ENCODE measurements at regions not wholly inside any gene's neighbourhood (a gene's known extent, or its start where the extent isn't known, plus 50 kb on each side); places are given as distances from the start of the nearest gene placed in this dataset.
A peak's percentile ranks its signal among the peaks of the same experiment; 100 is the strongest.

DNA sequence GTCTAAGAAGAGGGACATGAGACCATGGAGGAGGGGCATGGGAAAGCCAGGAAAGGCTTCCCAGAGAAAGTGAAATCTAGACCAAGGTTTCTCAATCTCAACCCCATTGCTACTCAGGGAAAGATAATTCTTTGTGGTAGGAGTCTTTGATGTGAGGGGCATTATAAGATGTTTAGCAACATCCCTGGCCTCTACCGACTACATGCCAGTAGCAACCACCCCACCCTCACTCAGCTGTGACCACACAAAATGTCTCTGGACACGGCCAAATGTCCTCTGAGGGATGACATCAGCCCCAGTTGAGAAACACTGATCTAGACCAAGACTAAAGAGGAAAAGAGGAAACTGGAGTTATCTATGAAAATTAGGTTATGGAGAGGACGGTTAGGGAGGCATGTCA is 298.5 kb upstream of the KIF2A start:
- H3K4me1 Mint-ChIP-seq = no peaks in the 10 kb centered on the region
- peaks cover 4 to 29% (median 14%) of the 10 kb centered on the region in 5 donors for H3K27me3 Mint-ChIP-seq
- POLR2A ChIA-PET = no interaction called here
- H3K36me3 Mint-ChIP-seq = no peaks in the 10 kb centered on the region
- H3K9me3 Mint-ChIP-seq = peaks cover 0 to 16% (median 1%) of the 10 kb centered on the region in 9 donors
- H3K4me3 Mint-ChIP-seq = no peak overlapping the region
- ATAC-seq (no peak), DNase-seq (no peak)
- H3K27ac Mint-ChIP-seq = no peak overlapping the region

GRCh38 chr5:62011089-62011664 is 294.8 kb upstream of the KIF2A start:
- Mint-ChIP-seq H3K9me3 (peaks cover 0 to 16% (median 2%) of the 10 kb centered on the region in 9 donors), H3K4me1 (no peaks in the 10 kb centered on the region), H3K36me3 (no peaks in the 10 kb centered on the region), H3K27me3 (peaks cover 3 to 28% (median 6%) of the 10 kb centered on the region in 5 donors), H3K27ac (no peak overlapping the region), H3K4me3 (no peak overlapping the region)
- DNase-seq (no peak), ATAC-seq (no peak)
- POLR2A ChIA-PET = no interaction called here

DNA sequence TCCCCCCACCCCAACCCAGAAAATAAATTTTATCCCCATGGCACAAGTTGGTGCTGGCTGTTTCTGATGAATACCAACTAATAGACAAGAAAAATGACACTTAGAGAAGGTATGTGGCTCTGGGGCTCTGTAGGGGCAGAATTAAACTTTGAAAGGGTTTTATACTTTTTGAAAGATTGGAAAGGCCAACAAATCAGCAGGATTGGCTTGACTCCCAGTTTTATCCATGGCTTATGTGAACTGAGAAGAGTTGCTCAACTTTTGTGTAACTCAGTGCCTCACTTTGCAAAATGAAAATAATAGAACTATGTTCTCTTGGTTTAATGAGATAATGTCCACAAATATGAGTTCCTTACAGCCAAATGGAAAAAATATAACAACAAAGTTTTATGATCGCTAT is 288.9 kb upstream of the KIF2A start:
- H3K27ac Mint-ChIP-seq = no peak overlapping the region
- H3K9me3 Mint-ChIP-seq = peaks cover 0 to 11% (median 0%) of the 10 kb centered on the region in 9 donors
- H3K36me3 Mint-ChIP-seq = no peaks in the 10 kb centered on the region
- POLR2A ChIA-PET = no interaction called here
- DNase-seq (no peak), ATAC-seq (no peak)
- H3K4me1 Mint-ChIP-seq = no peaks in the 10 kb centered on the region
- H3K27me3 Mint-ChIP-seq = peaks cover 0 to 21% (median 2%) of the 10 kb centered on the region in 5 donors
- no peak overlapping the region for H3K4me3 Mint-ChIP-seq

DNA sequence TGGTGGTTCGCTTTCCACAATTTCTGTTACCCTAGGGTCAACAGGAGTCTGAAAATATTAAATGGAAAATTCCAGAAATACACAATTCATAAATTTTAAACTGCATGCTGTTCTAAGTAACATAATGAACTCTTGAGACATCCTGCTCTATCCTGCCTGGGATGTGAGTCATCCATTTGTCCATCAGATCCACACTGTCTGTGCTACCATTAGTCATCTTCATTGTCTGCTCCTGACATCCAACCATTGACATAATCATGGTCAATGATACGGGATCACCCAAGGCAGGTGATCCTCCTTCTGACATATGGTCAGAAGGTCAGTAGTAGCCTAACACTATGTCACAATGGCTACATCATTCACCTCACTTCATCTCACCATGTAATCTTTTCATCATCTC is 276.7 kb upstream of the KIF2A start:
- DNase-seq (no peak), ATAC-seq (no peak)
- Mint-ChIP-seq H3K9me3 (peaks cover 0 to 38% (median 10%) of the 10 kb centered on the region in 9 donors), H3K27me3 (peaks cover 0 to 4% (median 2%) of the 10 kb centered on the region in 5 donors), H3K4me3 (no peak overlapping the region), H3K27ac (no peak overlapping the region), H3K36me3 (no peaks in the 10 kb centered on the region), H3K4me1 (no peaks in the 10 kb centered on the region)
- POLR2A ChIA-PET = no interaction called here

DNA sequence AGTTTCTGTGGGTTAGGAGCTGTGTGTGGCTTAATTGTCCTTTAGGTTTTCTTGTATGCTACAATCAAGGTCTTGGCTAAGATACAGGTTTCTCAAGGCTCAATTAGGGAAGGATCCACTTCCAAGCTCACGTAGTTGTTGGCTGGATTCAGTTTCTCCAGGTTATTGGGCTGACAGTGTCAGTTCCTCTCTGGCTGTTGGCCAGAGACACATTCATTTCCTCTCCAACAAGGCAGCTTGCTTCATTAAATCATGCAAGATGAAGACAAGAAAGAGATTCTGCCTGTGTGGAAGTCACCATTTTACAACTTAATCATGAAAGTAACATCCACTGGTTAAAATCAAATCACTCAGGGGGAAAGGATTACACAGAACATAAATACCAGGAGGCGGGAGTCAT is 275.7 kb upstream of the KIF2A start:
- peaks cover 0 to 4% (median 0%) of the 10 kb centered on the region in 5 donors for H3K27me3 Mint-ChIP-seq
- H3K27ac Mint-ChIP-seq = no peak overlapping the region
- no peaks in the 10 kb centered on the region for H3K36me3 Mint-ChIP-seq
- DNase-seq = no peak
- no peaks in the 10 kb centered on the region for H3K4me1 Mint-ChIP-seq
- H3K9me3 Mint-ChIP-seq = peaks cover 2 to 38% (median 14%) of the 10 kb centered on the region in 9 donors
- POLR2A ChIA-PET = no interaction called here
- no peak overlapping the region for H3K4me3 Mint-ChIP-seq
- no peak for ATAC-seq

DNA sequence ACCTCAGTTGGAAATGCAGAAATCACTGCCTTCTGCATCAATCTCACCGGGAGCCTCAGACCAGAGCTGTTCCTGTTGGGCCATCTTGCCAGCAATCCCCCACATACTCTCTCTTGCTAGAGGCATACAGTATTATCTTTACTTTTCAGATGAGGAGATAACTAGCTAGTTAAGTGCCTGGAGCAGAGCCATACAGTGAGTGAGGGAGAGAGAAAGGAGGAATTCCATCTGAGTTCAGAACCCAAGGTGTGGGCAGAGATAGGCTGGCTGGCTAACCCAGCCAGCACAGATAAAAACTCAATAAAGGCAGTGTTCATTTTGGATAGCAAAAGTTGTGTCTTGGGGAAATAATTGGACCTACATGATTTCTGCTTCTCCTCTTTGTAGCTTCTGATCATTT is 268.0 kb upstream of the KIF2A start:
- no peaks in the 10 kb centered on the region for H3K4me1 Mint-ChIP-seq
- POLR2A ChIA-PET = no interaction called here
- no peak overlapping the region for H3K4me3 Mint-ChIP-seq

DNA sequence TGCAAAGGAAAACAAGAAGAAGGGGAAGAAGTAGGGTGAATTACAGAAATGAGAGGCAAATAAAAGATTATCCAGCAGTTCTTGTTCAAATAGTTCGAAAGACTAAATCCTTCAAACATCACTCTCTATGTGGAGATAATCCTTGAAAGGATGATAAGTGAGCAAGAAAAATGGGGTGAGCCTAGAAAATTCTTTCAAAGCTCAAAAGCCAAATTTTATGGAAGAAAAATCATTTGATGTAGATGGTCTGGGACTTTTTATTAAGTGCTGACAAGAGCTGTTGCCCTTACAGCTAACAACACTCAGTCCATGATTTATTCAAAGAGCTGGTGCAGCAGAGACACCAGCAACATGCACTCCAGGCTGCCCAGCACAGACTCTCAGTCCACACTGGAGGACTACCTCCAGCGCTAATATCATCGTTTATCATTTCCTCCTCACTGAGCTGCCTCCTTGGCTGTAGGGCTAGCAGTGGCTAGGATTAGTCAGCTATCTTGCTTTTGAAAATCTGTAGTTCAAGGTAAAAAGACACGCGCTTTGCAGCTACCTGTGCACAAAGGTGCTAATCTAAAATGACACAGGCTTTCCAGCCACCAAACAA is 264.8 kb upstream of the KIF2A start:
- Mint-ChIP-seq H3K36me3 (peaks cover 0 to 8% (median 0%) of the 10 kb centered on the region in 3 donors), H3K27me3 (peaks cover under 1 to 23% (median 14%) of the 10 kb centered on the region in 5 donors), H3K4me1 (no peaks in the 10 kb centered on the region), H3K4me3 (no peak overlapping the region), H3K27ac (no peak overlapping the region), H3K9me3 (peaks cover 0 to 21% (median 5%) of the 10 kb centered on the region in 9 donors)
- POLR2A ChIA-PET = no interaction called here
- ATAC-seq (no peak), DNase-seq (no peak)

More for the DNA sequence above, 268.0 kb upstream of the KIF2A start:
- DNase-seq (no peak), ATAC-seq (no peak)
- H3K27ac Mint-ChIP-seq = no peak overlapping the region
- H3K36me3 Mint-ChIP-seq = peaks cover 0 to 4% (median 0%) of the 10 kb centered on the region in 3 donors
- H3K9me3 Mint-ChIP-seq = peaks cover 4 to 29% (median 10%) of the 10 kb centered on the region in 9 donors
- H3K27me3 Mint-ChIP-seq = peaks cover 5 to 26% (median 18%) of the 10 kb centered on the region in 5 donors

- POLR2A ChIA-PET = no interaction called here
- H3K4me3 Mint-ChIP-seq = no peak overlapping the region
- no peaks in the 10 kb centered on the region for H3K4me1 Mint-ChIP-seq
- ATAC-seq = no peak
- H3K27me3 Mint-ChIP-seq = peaks cover 0 to 21% (median 14%) of the 10 kb centered on the region in 5 donors
- peaks cover 0 to 6% (median 0%) of the 10 kb centered on the region in 3 donors for H3K36me3 Mint-ChIP-seq
- peak overlapping the region in 1 of 10 donors; percentile 40 for H3K27ac Mint-ChIP-seq
- no peak for DNase-seq
- H3K9me3 Mint-ChIP-seq = peaks cover 0 to 27% (median 3%) of the 10 kb centered on the region in 9 donors
These were observed 264.0 kb upstream of the KIF2A start for GRCh38 chr5:62042007-62042406.

- no peak overlapping the region for H3K4me3 Mint-ChIP-seq
- H3K36me3 Mint-ChIP-seq = peaks cover 0 to 8% (median 0%) of the 10 kb centered on the region in 3 donors
- H3K4me1 Mint-ChIP-seq = no peaks in the 10 kb centered on the region
- POLR2A ChIA-PET = no interaction called here
- DNase-seq (no peak), ATAC-seq (no peak)
- peaks cover 0 to 17% (median 10%) of the 10 kb centered on the region in 5 donors for H3K27me3 Mint-ChIP-seq
- no peak overlapping the region for H3K27ac Mint-ChIP-seq
- peaks cover 0 to 39% (median 6%) of the 10 kb centered on the region in 9 donors for H3K9me3 Mint-ChIP-seq
These were observed 262.4 kb upstream of the KIF2A start for GRCh38 chr5:62043289-62044280.

GRCh38 chr5:62044989-62045388 is 261.0 kb upstream of the KIF2A start:
- DNase-seq = no peak
- POLR2A ChIA-PET = no interaction called here
- peaks cover 0 to 9% (median 0%) of the 10 kb centered on the region in 5 donors for H3K27me3 Mint-ChIP-seq

DNA sequence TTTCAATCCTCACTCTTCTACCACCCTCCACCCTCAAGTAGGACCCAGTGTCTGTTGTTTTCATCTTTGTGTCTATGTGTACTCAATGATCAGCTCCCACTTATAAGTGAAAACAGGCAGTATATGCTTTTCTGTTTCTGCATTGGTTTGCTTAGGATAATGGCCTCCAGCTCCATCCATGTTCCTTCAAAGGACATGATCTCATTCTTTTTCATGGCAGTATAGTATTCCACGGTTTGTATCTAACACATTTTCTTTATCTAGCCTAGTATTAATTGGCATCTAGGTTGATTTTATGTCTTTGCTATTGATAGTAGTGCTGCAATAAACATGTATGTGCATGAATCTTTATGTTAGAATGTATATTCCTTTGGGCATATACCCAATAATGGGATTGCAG is 259.8 kb upstream of the KIF2A start:
- Mint-ChIP-seq H3K27me3 (peaks cover 0 to 6% (median 5%) of the 10 kb centered on the region in 5 donors), H3K4me1 (no peaks in the 10 kb centered on the region)
- POLR2A ChIA-PET = no interaction called here

More at GRCh38 chr5:62044989-62045388, 261.0 kb upstream of the KIF2A start:
- Mint-ChIP-seq H3K9me3 (peaks cover 0 to 44% (median 8%) of the 10 kb centered on the region in 9 donors), H3K27ac (no peak overlapping the region), H3K36me3 (peaks cover 0 to 12% (median 0%) of the 10 kb centered on the region in 3 donors), H3K4me1 (no peaks in the 10 kb centered on the region), H3K4me3 (no peak overlapping the region)
- no peak for ATAC-seq

DNA sequence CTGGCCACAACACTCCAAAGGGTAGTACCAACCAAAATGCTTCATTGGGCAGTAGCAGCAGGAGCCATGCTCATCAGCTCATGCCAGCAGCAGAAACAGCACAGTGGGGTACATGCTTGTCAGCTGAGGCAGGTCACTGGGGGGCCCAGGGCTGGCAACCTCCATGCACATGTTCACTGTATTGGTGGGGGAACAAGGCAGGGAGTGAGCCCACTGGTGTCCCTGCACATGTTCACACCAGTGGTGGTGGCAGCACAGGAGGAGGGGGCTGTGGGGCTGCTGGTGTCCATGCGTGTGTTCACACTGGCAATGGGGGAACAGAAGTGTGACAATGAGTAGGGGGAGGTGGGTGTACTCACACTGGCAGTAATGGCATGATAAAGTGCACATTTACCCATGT is 254.3 kb upstream of the KIF2A start:
- Mint-ChIP-seq H3K9me3 (peaks cover 0 to 28% (median 12%) of the 10 kb centered on the region in 9 donors), H3K27ac (no peak overlapping the region), H3K4me1 (no peaks in the 10 kb centered on the region), H3K27me3 (peaks cover 0 to 21% (median 8%) of the 10 kb centered on the region in 5 donors), H3K36me3 (peaks cover 0 to 6% (median 0%) of the 10 kb centered on the region in 3 donors), H3K4me3 (no peak overlapping the region)
- DNase-seq (no peak), ATAC-seq (no peak)
- POLR2A ChIA-PET = no interaction called here

More for the DNA sequence above, 259.8 kb upstream of the KIF2A start:
- ATAC-seq = no peak
- peaks cover 0 to 44% (median 10%) of the 10 kb centered on the region in 9 donors for H3K9me3 Mint-ChIP-seq
- no peak overlapping the region for H3K27ac Mint-ChIP-seq
- DNase-seq = no peak
- no peak overlapping the region for H3K4me3 Mint-ChIP-seq
- peaks cover 0 to 12% (median 0%) of the 10 kb centered on the region in 3 donors for H3K36me3 Mint-ChIP-seq

DNA sequence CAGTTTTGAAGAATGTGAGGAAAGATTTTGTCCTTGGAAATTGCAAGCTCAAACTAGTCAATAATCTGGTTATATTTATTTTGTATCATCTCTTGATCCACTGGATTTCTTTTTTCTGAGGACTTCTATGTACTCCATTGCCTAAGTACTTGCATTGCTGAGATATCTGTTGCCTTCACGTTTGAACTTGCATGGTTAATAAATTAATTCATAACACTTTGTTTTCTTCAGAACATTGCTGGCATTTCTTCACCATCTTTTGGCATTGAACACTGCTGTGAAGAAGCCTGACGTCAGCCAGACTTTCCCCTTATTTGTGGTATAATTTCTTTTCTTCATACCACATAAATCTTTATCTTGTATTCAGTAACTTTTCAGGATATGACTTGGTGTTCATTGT is 246.0 kb upstream of the KIF2A start:
- no peaks in the 10 kb centered on the region for H3K4me1 Mint-ChIP-seq
- POLR2A ChIA-PET = no interaction called here
- no peaks in the 10 kb centered on the region for H3K36me3 Mint-ChIP-seq
- DNase-seq (no peak), ATAC-seq (no peak)
- H3K4me3 Mint-ChIP-seq = no peak overlapping the region
- H3K27me3 Mint-ChIP-seq = peaks cover 2 to 18% (median 8%) of the 10 kb centered on the region in 5 donors
- H3K27ac Mint-ChIP-seq = no peak overlapping the region
- peaks cover 0 to 11% (median 2%) of the 10 kb centered on the region in 9 donors for H3K9me3 Mint-ChIP-seq

All from naive thymus-derived CD8-positive, alpha-beta T cell (primary cell).